GM21447 (cell line): ENCODE measurements at regions not wholly inside any gene's neighbourhood (a gene's known extent, or its start where the extent isn't known, plus 50 kb on each side); places are given as distances from the start of the nearest gene placed in this dataset.
"Not testable (repeated sequence)": the region's sequence is repeated elsewhere in the genome, so short reads cannot be mapped to it uniquely, and the experiment has no call there.

ENCODE experiments used
- ATAC-seq: cut with Tn5 transposase; IDR thresholded peaks from one replicate; pipeline ENCODE4 v1.9.1; 2021; ENCODE audit not compliant: unreplicated experiment

DNA sequence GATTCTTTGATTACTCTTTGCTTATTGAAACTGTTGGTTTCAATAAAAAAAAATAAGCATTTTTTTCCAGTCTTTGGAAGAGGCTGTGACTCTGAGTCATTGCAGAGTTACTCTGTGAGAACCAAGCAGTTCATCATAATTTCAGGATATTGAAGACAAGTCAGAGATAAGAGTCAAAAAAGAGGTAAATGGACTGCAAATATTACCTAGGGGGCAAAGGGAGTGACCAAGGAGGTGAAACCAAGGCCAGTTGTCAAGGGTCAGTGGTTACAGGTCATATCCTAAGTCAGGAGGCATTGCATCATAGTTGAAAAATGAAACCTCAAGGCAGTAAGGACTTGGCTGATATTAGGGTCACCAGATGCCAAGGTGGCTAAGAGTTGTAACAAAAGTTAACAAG lies 597.1 kb upstream of the USP24 start:
- no peak for ATAC-seq

- no peak for ATAC-seq
These were observed 593.1 kb upstream of the USP24 start for GRCh38 chr1:55808263-55808662.

DNA sequence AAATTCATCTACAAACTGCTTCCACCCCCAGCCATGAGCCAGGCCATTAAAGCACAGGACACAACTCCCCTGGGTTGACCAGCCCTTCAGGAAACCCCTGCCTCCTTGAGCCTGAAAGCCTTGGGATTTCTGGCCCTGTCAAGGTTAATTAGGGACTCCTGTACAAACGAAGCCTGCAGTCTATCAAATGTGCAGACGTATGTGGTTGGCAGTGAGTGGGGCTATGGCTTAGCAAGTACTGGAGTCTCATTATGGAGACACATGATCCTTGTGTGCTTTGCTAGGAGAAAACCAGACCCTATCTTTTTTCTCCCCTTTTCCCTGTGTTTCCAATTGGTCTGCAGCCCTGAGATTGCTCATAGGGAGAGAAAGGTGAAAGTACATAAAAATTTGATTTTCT lies 588.3 kb upstream of the USP24 start:
- ATAC-seq = no peak

- ATAC-seq = no peak
These were observed 586.3 kb upstream of the USP24 start for GRCh38 chr1:55801481-55801880.

DNA sequence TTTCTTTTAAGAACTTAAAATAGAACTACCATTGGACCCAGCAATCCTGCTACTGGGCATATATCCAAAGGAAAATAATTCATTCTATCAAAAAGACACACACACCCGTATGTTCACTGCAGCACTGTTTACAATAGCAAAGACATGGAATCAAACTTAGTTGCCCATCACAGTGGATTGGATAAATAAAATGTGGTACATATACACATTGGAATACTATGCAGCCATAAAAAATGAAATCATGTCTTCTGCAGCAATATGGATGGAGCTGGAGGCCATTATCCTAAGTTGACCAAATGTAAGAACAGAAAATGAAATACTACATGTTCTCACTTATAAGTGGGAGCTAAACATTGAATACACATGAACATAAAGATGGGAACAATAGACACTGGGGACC lies 585.3 kb upstream of the USP24 start:
- ATAC-seq = no peak

DNA sequence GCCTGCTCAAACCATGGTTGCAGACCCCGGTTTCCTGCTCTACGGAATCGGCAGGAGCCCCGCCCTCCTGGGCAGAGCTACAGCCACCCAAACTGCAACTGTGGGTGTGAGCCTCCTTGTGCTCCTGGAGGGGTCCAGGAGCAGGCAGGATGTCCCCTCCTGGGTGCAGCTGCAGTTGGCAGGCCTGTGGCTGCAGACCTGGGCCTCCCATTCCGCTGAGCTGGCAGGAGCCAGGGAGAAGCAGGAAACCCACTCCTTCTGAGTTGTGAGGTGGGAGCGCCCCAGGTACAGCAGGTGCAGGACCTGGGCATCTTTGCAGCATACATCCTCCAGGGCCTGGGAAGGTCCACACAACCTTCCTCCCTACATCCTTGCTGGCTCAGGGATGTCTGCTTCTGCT lies 578.7 kb upstream of the USP24 start:
- no peak for ATAC-seq

- ATAC-seq = no peak
These were observed 577.7 kb upstream of the USP24 start for GRCh38 chr1:55792870-55793269.

- no peak for ATAC-seq
These were observed 574.3 kb upstream of the USP24 start for GRCh38 chr1:55789466-55789865.

DNA sequence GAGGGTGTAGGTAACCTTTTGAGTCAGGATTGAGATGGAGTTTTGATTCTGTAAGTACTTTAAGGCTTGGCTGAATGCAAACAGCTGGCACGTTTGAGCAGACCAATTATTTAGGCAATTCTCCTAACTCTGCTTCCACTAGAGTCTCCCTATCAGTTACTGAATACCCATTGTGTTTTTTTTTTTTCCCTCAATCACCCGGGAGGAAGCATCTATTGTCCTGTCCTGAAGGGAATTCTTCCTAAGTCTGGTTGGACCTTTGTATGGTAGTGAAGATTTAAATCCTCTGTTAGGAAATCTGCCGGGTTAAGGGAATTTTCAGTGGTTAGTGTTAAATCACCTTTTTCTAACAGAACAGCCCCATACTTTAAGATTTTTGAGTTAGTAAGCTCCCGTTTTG lies 571.2 kb upstream of the USP24 start:
- no peak for ATAC-seq

DNA sequence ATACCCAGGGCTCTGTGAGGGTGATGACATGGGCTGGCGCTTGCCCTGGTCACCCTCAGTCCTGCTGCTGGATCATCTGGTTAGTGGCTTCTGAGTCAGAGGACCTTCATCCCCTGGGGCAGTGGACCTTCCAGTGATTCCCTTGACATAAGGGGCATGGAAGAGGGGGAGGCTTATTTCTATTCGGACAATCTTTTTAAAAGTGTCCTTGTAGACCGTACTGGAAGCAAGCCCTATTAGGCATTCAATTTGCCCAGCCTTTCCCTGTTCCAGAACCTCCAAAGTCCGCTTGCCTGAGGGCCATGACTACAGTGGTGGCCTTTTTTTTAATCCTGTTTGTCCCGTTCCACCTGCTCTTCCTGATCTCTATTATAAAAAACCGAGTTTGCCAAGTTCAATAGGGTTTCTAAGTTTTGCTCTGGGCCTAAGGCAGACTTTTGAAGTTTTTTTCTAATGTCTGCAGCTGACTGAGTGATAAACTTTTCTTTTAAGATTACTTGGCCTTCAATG lies 569.8 kb upstream of the USP24 start:
- not testable (repeated sequence) for ATAC-seq

- no peak for ATAC-seq
These were observed 566.8 kb upstream of the USP24 start for GRCh38 chr1:55781944-55782482.

GRCh38 chr1:55781003-55781402 lies 565.8 kb upstream of the USP24 start:
- no peak for ATAC-seq

GRCh38 chr1:55777545-55777944 lies 562.4 kb upstream of the USP24 start:
- ATAC-seq = no peak

DNA sequence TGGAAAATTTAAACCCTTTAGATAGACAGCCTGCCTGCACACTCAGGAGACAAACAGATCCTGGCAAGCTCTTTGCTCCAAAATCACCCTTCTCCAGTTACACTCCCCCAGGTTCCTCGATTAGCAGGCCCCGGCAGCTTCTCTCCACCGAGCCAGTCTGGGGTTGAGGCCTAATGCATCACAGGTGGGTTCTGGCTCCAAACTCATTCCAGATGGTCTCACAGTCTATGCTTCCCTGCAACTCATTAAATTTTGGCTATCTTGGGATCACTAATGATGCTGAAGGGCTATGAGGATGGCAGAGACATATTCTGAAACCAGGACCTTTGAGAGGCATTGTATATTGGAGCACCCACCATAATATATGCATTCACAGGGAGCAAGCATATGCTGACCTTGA lies 559.8 kb upstream of the USP24 start:
- ATAC-seq = no peak

- ATAC-seq = no peak
These were observed 559.3 kb upstream of the USP24 start for GRCh38 chr1:55774446-55774845.

- ATAC-seq = no peak
These were observed 558.2 kb upstream of the USP24 start for GRCh38 chr1:55773211-55773940.

- ATAC-seq = no peak
These were observed 553.3 kb upstream of the USP24 start for GRCh38 chr1:55768327-55768952.

- ATAC-seq = no peak
These were observed 552.0 kb upstream of the USP24 start for GRCh38 chr1:55767171-55767570.

GRCh38 chr1:55765505-55765904 lies 550.3 kb upstream of the USP24 start:
- not testable (repeated sequence) for ATAC-seq

- ATAC-seq = no peak
These were observed 536.6 kb upstream of the USP24 start for GRCh38 chr1:55751776-55752175.

GRCh38 chr1:55750628-55750995 lies 535.4 kb upstream of the USP24 start:
- ATAC-seq = no peak

- no peak for ATAC-seq
These were observed 534.9 kb upstream of the USP24 start for GRCh38 chr1:55749975-55750627.
